AG04450 (cell line): ENCODE measurements at regions not wholly inside any gene's neighbourhood (a gene's known extent, or its start where the extent isn't known, plus 50 kb on each side); places are given as distances from the start of the nearest gene placed in this dataset.

ENCODE experiments used
- CTCF ChIA-PET: fragments of 300-600, 350-600 bp; formaldehyde crosslinking; extraction: SDS; loops from one replicate; lab custom pipeline; 2022; ENCODE audit warnings: antibody characterized with exemption, inconsistent platforms; lab: Charles Lee
- POLR2A ChIA-PET: fragments of 350-600 bp; formaldehyde crosslinking; extraction: SDS; loops from one replicate; lab custom pipeline; 2021; ENCODE audit warnings: antibody characterized with exemption, inconsistent platforms; lab: Yijun Ruan, JAX
- DNase-seq: peaks from one replicate; pipeline ENCODE4 v3.0.0-alpha.2; 2011; ENCODE audit warnings: low read depth, low spot score
- H3K27ac ChIP-seq: one replicate; pipeline ENCODE4 v1.5.1; 2012; ENCODE audit warnings: low read depth, low read length, control low read depth
- H3K27me3 ChIP-seq: one replicate; pipeline ENCODE4 v1.6.0; 2012; ENCODE audit warnings: low read length; ENCODE audit not compliant: control insufficient read depth, insufficient read depth
- H3K4me3 ChIP-seq: 2 replicates; pipeline ENCODE4 v1.5.1; 2011; ENCODE audit warnings: mild to moderate bottlenecking, low read depth, low read length, control low read depth
- H3K9me3 ChIP-seq: 2 replicates; pipeline ENCODE4 v1.5.1; 2012; ENCODE audit warnings: low read length; ENCODE audit not compliant: control insufficient read depth, insufficient read depth
- TF ChIP-seq, protein P1 (sequence below): IDR thresholded peaks from 2 replicates; pipeline ENCODE4 v1.5.1; 2011; ENCODE audit warnings: low read depth, low read length, control low read depth, inconsistent platforms

DNA sequence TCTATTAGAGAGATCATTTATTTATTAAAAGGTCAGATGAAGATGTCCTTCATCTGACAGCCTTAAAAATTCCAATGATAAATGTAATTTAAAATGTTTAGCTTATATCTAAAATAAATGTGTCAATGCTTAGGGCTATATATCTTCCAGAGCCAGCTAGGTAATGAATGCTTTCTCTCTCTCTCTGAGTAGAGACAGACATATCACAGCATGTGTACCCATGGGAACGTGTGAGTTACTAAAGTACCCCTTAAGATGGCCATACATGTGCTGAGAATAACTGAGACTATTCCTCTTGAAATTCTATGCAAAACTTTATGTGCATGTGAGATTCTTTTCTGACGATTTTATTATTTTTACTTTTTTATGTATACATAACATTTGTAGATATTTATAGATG, 420.9 kb upstream of the ST6GAL2 start:
- H3K27me3 ChIP-seq = no peaks in the 10 kb centered on the region
- POLR2A ChIA-PET = no interaction called here
- DNase-seq = no peak
- TF ChIP-seq, protein P1, sequence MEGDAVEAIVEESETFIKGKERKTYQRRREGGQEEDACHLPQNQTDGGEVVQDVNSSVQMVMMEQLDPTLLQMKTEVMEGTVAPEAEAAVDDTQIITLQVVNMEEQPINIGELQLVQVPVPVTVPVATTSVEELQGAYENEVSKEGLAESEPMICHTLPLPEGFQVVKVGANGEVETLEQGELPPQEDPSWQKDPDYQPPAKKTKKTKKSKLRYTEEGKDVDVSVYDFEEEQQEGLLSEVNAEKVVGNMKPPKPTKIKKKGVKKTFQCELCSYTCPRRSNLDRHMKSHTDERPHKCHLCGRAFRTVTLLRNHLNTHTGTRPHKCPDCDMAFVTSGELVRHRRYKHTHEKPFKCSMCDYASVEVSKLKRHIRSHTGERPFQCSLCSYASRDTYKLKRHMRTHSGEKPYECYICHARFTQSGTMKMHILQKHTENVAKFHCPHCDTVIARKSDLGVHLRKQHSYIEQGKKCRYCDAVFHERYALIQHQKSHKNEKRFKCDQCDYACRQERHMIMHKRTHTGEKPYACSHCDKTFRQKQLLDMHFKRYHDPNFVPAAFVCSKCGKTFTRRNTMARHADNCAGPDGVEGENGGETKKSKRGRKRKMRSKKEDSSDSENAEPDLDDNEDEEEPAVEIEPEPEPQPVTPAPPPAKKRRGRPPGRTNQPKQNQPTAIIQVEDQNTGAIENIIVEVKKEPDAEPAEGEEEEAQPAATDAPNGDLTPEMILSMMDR = no peak
- no peak overlapping the region for H3K27ac ChIP-seq
- no peak overlapping the region for H3K4me3 ChIP-seq
- peaks cover 4% of the 10 kb centered on the region; the same call in 1 of the 2 replicates for H3K9me3 ChIP-seq
- CTCF ChIA-PET = no interaction called here

DNA sequence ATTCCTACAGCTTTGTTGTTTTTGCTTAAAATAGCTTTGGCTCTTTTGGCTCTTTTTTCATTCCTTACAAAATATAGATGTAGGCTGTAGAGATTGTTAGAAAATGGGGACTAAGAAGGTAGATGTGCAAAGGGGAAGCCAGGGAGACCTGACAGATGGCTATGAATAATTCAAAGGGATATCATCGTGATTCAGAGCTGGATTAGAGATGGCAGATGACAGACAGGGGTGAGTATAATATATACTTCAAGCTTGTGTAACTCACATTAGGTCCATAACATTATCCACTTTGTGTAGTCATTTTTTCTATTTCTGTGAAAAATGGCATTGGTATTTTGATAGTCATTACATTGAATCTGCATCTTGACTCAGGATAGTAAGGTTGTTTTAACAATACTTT, 422.9 kb upstream of the ST6GAL2 start:
- H3K27me3 ChIP-seq = no peaks in the 10 kb centered on the region
- H3K27ac ChIP-seq = no peak overlapping the region
- TF ChIP-seq, protein P1 = no peak
- DNase-seq = no peak
- H3K4me3 ChIP-seq = no peak overlapping the region
- ChIA-PET POLR2A (no interaction called here), CTCF (no interaction called here)
- peaks cover 4% of the 10 kb centered on the region; the same call in 1 of the 2 replicates for H3K9me3 ChIP-seq

DNA sequence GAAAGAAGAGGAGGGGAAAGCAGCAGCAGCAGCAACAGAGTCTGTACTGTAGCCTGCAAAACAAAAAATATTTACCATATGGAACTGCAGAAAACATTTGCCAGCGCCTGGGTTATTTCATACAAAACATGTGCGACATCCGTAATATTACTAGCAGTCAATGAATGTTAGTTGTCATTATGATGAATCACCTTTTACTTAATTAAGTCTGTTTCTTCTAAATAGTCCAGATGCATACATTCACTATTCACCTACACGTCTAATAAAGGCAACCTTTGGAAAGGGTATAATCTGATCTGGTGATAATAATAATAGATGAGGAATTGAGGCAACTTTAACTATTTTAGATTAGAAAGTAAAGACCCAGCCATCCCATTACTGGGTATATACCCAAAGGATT, 426.3 kb upstream of the ST6GAL2 start:
- peaks cover 10% of the 10 kb centered on the region; the same call in 1 of the 2 replicates for H3K9me3 ChIP-seq
- TF ChIP-seq, protein P1 = no peak
- ChIA-PET POLR2A (no interaction called here), CTCF (no interaction called here)
- no peak overlapping the region for H3K4me3 ChIP-seq
- H3K27ac ChIP-seq = no peak overlapping the region
- no peak for DNase-seq
- H3K27me3 ChIP-seq = no peaks in the 10 kb centered on the region

DNA sequence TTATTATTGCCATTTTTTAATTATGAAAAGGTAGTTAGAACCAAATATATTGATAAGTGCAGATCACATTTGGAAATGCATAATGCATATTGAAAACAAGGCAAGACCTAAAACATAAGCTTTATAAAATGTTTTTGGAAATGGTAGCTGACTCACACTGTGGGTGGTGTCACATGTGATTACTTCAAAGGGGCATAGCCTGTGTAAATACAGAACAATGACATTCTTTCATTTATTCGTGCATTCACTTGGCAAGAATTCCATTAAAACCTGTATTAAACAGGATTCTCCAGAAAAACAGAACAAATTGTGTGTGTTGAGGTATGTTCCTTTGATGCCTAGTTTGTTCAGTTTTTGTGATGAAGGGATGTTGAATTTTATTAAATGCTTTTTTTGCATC, 427.3 kb upstream of the ST6GAL2 start:
- CTCF ChIA-PET = no interaction called here
- Histone ChIP-seq H3K27me3 (no peaks in the 10 kb centered on the region), H3K9me3 (peaks cover 10% of the 10 kb centered on the region; the same call in 1 of the 2 replicates), H3K27ac (no peak overlapping the region), H3K4me3 (no peak overlapping the region)
- POLR2A ChIA-PET = no interaction called here
- no peak for DNase-seq
- TF ChIP-seq, protein P1 = no peak

DNA sequence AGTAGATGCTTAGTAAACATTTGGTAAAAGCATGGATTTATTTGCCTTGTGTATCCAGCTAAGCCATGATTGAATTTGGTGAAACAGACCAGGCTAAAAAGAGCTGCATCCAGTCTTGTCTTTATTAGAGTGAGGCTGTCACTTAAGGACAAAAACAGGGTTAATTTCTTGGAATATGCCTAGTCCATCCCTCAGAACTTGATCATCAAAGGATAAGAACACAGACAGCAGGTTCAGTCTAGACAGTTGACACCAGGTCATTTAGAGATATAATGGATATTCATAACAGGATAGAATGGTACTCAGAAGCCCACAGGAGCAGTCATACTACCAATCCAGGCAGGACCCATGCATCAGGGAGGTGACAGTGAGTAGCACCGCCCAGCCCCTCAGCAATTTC, 434.9 kb upstream of the ST6GAL2 start:
- Histone ChIP-seq H3K27ac (no peak overlapping the region), H3K4me3 (no peak overlapping the region), H3K27me3 (no peaks in the 10 kb centered on the region), H3K9me3 (peaks cover 13% of the 10 kb centered on the region)
- ChIA-PET POLR2A (no interaction called here), CTCF (no interaction called here)
- DNase-seq = no peak
- TF ChIP-seq, protein P1 = no peak
